ENCODE measurements at regions not wholly inside any gene's neighbourhood (a gene's known extent, or its start where the extent isn't known, plus 50 kb on each side); places are given as distances from the start of the nearest gene placed in this dataset.

- DNase-seq = no peak
- Mint-ChIP-seq H3K36me3 (ENCODE audit: insufficient read depth in 1 of 3, low read depth in 3 of 3) (no peaks in the 10 kb centered on the region), H3K27ac (no peak overlapping the region; a peak in 1 of 7 replicates), H3K4me1 (no peaks in the 10 kb centered on the region), H3K27me3 (ENCODE audit: low read depth) (no peaks in the 10 kb centered on the region), H3K9me3 (no peaks in the 10 kb centered on the region), H3K4me3 (no peak overlapping the region)
- no peak overlapping the region for H2BK20ac ChIP-seq (ENCODE audit: low read depth, low read length, poor library complexity, severe bottlenecking)
- H3K14ac ChIP-seq (ENCODE audit: insufficient read depth, low read length) = no peak overlapping the region
- H2BK120ac ChIP-seq (ENCODE audit: low read depth, low read length, poor library complexity, severe bottlenecking) = no peak overlapping the region
- no peaks in the 10 kb centered on the region for H4K20me1 ChIP-seq (ENCODE audit: control insufficient read depth, insufficient read depth, insufficient read length)
- no peaks in the 10 kb centered on the region for H3K79me2 ChIP-seq (ENCODE audit: insufficient read depth, low read length)
- no CpG with 5 or more reads among the region's 4 CpGs for WGBS (ENCODE audit: extremely low coverage, insufficient read length, low lambda C conversion rate)
- H2AK5ac ChIP-seq (ENCODE audit: insufficient read length, low read length) = no peak overlapping the region
- H3K9ac ChIP-seq (ENCODE audit: extremely low read depth, insufficient read length, low read length) = no peak overlapping the region
- H3K23me2 ChIP-seq (ENCODE audit: insufficient read length, low read depth, low read length, poor library complexity, severe bottlenecking) = no peaks in the 10 kb centered on the region
- H4K8ac ChIP-seq (replicated peaks; ENCODE audit: insufficient read length, low read depth, low read length) = no peak overlapping the region
- no peaks in the 10 kb centered on the region for H3K79me1 ChIP-seq (ENCODE audit: insufficient read depth, low read depth, low read length, poor library complexity, severe bottlenecking)
- H3K23ac ChIP-seq (ENCODE audit: insufficient read length, low read depth, low read length) = no peak overlapping the region
- no peak overlapping the region for H4K91ac ChIP-seq (ENCODE audit: insufficient read length, low read depth, low read length)
- H3K56ac ChIP-seq (ENCODE audit: insufficient read length, low read depth, low read length) = no peak overlapping the region
- no peaks in the 10 kb centered on the region for H3K4me1 ChIP-seq (ENCODE audit: insufficient read depth, low read length)
- H3K4me2 ChIP-seq (ENCODE audit: insufficient read depth, insufficient read length, low read length) = no peak overlapping the region
- no peaks in the 10 kb centered on the region for H3K9me3 ChIP-seq (ENCODE audit: control insufficient read depth, low read depth, low read length)
- no peak overlapping the region for H3K4ac ChIP-seq (ENCODE audit: low read depth, low read length)
- H2BK5ac ChIP-seq (ENCODE audit: insufficient read length, low read length) = no peak overlapping the region
- H3T11ph ChIP-seq (ENCODE audit: low read length) = no peak overlapping the region
- H2AFZ ChIP-seq (ENCODE audit: low read length) = no peak overlapping the region
- H2BK12ac ChIP-seq (ENCODE audit: insufficient read length, low read depth, low read length) = no peak overlapping the region
- TF ChIP-seq CTCF (conservative IDR thresholded peaks at IDR 0.05) = no peak
- H2BK15ac ChIP-seq (ENCODE audit: low read depth, low read length) = no peak overlapping the region
- H3K27ac ChIP-seq (ENCODE audit: insufficient read length, low read depth, low read length) = no peak overlapping the region
- no peaks in the 10 kb centered on the region for H3K27me3 ChIP-seq (ENCODE audit: insufficient read depth, low read length)
- H3K18ac ChIP-seq (ENCODE audit: insufficient read length, low read depth, low read length) = no peak overlapping the region
- H4K5ac ChIP-seq (ENCODE audit: insufficient read length, low read depth, low read length) = no peak overlapping the region
Measured at GRCh38 chr3:150308037-150308319, 100.1 kb upstream of the TSC22D2 start.
